ENCODE measurements at regions not wholly inside any gene's neighbourhood (a gene's known extent, or its start where the extent isn't known, plus 50 kb on each side); places are given as distances from the start of the nearest gene placed in this dataset.

DNA sequence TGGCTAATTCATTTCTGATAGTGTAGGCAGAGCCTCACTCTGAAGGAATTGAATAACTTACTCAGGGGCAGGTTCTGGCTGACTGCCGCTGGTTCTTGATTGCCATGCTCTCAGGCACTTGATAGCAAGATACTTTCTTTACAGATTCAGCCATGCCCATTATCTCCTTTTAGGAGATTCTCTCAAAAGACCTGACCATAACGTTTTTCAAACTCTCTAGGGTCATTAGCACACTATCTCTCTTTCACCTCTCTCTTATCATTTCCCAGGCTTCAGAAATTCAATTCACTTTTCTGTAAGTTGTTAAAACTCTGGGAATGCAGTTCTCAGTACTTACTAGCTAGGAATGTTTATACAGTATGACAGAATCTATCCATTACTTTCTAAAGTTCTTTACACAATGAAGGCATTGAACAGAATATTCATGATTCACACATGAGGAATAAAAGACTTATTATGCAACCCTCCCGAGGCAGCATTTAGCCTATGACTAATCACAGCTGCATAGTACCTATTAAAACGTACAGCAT is 850.3 kb upstream of the CADM2 start:
- no peak overlapping the region for H3K4me3 Mint-ChIP-seq
- H3T11ph ChIP-seq (ENCODE audit: low read length): no peak overlapping the region
- no peak overlapping the region for H3K18ac ChIP-seq (ENCODE audit: insufficient read length, low read depth, low read length)
- H3K79me2 ChIP-seq (ENCODE audit: insufficient read depth, low read length): no peaks in the 10 kb centered on the region
- no peak overlapping the region for H4K5ac ChIP-seq (ENCODE audit: insufficient read length, low read depth, low read length)
- peaks cover 12 to 17% of the 10 kb centered on the region in 2 experiments for H3K4me1 Mint-ChIP-seq
- H3K27me3 Mint-ChIP-seq (ENCODE audit: low read depth): no peaks in the 10 kb centered on the region
- DNase-seq: no peak
- no CpG with 5 or more reads among the region's 4 CpGs for WGBS (ENCODE audit: extremely low coverage, insufficient read length, low lambda C conversion rate)
- H3K23ac ChIP-seq (ENCODE audit: insufficient read length, low read depth, low read length): no peak overlapping the region
- no peaks in the 10 kb centered on the region for H4K20me1 ChIP-seq (ENCODE audit: control insufficient read depth, insufficient read depth, insufficient read length)
- H3K9ac ChIP-seq (ENCODE audit: extremely low read depth, insufficient read length, low read length): no peak overlapping the region
- H3K79me1 ChIP-seq (ENCODE audit: insufficient read depth, low read depth, low read length, poor library complexity, severe bottlenecking): no peaks in the 10 kb centered on the region
- H3K27ac ChIP-seq (ENCODE audit: insufficient read length, low read depth, low read length): no peak overlapping the region
- H2BK120ac ChIP-seq (ENCODE audit: low read depth, low read length, poor library complexity, severe bottlenecking): no peak overlapping the region
- no peak overlapping the region for H2BK5ac ChIP-seq (ENCODE audit: insufficient read length, low read length)
- H4K91ac ChIP-seq (ENCODE audit: insufficient read length, low read depth, low read length): no peak overlapping the region
- no peak overlapping the region for H3K4ac ChIP-seq (ENCODE audit: low read depth, low read length)
- H3K4me2 ChIP-seq (ENCODE audit: insufficient read depth, insufficient read length, low read length): no peak overlapping the region
- no peak overlapping the region for H2AK5ac ChIP-seq (ENCODE audit: insufficient read length, low read length)
- H3K23me2 ChIP-seq (ENCODE audit: insufficient read length, low read depth, low read length, poor library complexity, severe bottlenecking): no peaks in the 10 kb centered on the region
- no peak overlapping the region for H3K14ac ChIP-seq (ENCODE audit: insufficient read depth, low read length)
- H4K8ac ChIP-seq (replicated peaks; ENCODE audit: insufficient read length, low read depth, low read length): no peak overlapping the region
- no peaks in the 10 kb centered on the region; a peak in 1 of 7 replicates for H3K36me3 Mint-ChIP-seq (ENCODE audit: insufficient read depth in 1 of 3, low read depth in 3 of 3)
- no peak overlapping the region for H3K56ac ChIP-seq (ENCODE audit: insufficient read length, low read depth, low read length)
- no peak overlapping the region for H2BK15ac ChIP-seq (ENCODE audit: low read depth, low read length)
- H3K9me3 Mint-ChIP-seq: peaks cover 0 to 4% of the 10 kb centered on the region in 2 experiments; a peak in 2 of 5 replicates
- peak overlapping the region in 1 of 3 experiments; percentile 72; a peak in 1 of 7 replicates for H3K27ac Mint-ChIP-seq
- H3K9me3 ChIP-seq (ENCODE audit: control insufficient read depth, low read depth, low read length): no peaks in the 10 kb centered on the region
- no peak overlapping the region for H2BK12ac ChIP-seq (ENCODE audit: insufficient read length, low read depth, low read length)
- H3K27me3 ChIP-seq (ENCODE audit: insufficient read depth, low read length): no peaks in the 10 kb centered on the region
- H2AFZ ChIP-seq (ENCODE audit: low read length): no peak overlapping the region
- no peak overlapping the region for H2BK20ac ChIP-seq (ENCODE audit: low read depth, low read length, poor library complexity, severe bottlenecking)
- TF ChIP-seq, protein P1, sequence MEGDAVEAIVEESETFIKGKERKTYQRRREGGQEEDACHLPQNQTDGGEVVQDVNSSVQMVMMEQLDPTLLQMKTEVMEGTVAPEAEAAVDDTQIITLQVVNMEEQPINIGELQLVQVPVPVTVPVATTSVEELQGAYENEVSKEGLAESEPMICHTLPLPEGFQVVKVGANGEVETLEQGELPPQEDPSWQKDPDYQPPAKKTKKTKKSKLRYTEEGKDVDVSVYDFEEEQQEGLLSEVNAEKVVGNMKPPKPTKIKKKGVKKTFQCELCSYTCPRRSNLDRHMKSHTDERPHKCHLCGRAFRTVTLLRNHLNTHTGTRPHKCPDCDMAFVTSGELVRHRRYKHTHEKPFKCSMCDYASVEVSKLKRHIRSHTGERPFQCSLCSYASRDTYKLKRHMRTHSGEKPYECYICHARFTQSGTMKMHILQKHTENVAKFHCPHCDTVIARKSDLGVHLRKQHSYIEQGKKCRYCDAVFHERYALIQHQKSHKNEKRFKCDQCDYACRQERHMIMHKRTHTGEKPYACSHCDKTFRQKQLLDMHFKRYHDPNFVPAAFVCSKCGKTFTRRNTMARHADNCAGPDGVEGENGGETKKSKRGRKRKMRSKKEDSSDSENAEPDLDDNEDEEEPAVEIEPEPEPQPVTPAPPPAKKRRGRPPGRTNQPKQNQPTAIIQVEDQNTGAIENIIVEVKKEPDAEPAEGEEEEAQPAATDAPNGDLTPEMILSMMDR (conservative IDR thresholded peaks at IDR 0.05): no peak
- H3K4me1 ChIP-seq (ENCODE audit: insufficient read depth, low read length): no peaks in the 10 kb centered on the region; the same call in 1 of the 2 replicates
